ENCODE measurements at regions not wholly inside any gene's neighbourhood (a gene's known extent, or its start where the extent isn't known, plus 50 kb on each side); places are given as distances from the start of the nearest gene placed in this dataset.
"Not testable (repeated sequence)": the region's sequence is repeated elsewhere in the genome, so short reads cannot be mapped to it uniquely, and the experiment has no call there.

GRCh38 chr7:46039813-46040212 is 118.7 kb upstream of the IGFBP3 start:
- H3K4me1 Mint-ChIP-seq; H2AFZ ChIP-seq (ENCODE audit: insufficient read depth, low read depth, low read length, poor library complexity, severe bottlenecking); H3K9me3 ChIP-seq (ENCODE audit: control extremely low read depth in 1 of 3, control insufficient read depth in 2 of 3, insufficient read depth in 1 of 3, low read length in 2 of 3); DNase-seq; H4K20me1 ChIP-seq (ENCODE audit: control insufficient read depth, insufficient read depth, low read length, poor library complexity, severe bottlenecking); POLR2A ChIA-PET; H3K27ac ChIP-seq (ENCODE audit: low read length in 2 of 2); H3K27me3 Mint-ChIP-seq; H3K9me3 Mint-ChIP-seq (ENCODE audit: insufficient read depth); H3K4me1 ChIP-seq (ENCODE audit: control insufficient read depth in 2 of 2, insufficient read depth in 2 of 2, low read length in 2 of 2); H3K79me2 ChIP-seq (ENCODE audit: control insufficient read depth, insufficient read depth, low read length); H3K27ac Mint-ChIP-seq; H3K36me3 ChIP-seq (replicated peaks in 1 of 2; ENCODE audit: control extremely low read depth in 1 of 2, control insufficient read depth in 1 of 2, extremely low read depth in 1 of 2, insufficient read depth in 2 of 2, low read length in 1 of 2); H3K4me3 ChIP-seq (ENCODE audit: control extremely low read depth in 1 of 5, extremely low read depth in 1 of 5, insufficient read depth in 1 of 5, low read depth in 2 of 5, low read length in 4 of 5); H3K9ac ChIP-seq (ENCODE audit: low read length); H3K4me2 ChIP-seq (replicated peaks; ENCODE audit: low read depth, low read length, poor library complexity, severe bottlenecking); CTCF ChIA-PET; intact Hi-C loops (cut with micrococcal nuclease); H3K4me3 Mint-ChIP-seq; H3K27me3 ChIP-seq (replicated peaks in 1 of 4; ENCODE audit: control extremely low read depth in 1 of 4, control insufficient read depth in 3 of 4, insufficient read depth in 4 of 4, low read length in 3 of 4); ATAC-seq (ENCODE audit: low read depth): not testable (repeated sequence)
- WGBS (ENCODE audit: insufficient coverage), result no CpG with 5 or more reads among the region's 1 CpG

GRCh38 chr7:46035166-46035565 is 114.1 kb upstream of the IGFBP3 start:
- Histone ChIP-seq H3K4me3 (ENCODE audit: control extremely low read depth in 1 of 5, extremely low read depth in 1 of 5, insufficient read depth in 1 of 5, low read depth in 2 of 5, low read length in 4 of 5) (no peak overlapping the region), H3K27ac (ENCODE audit: low read length in 2 of 2) (no peak overlapping the region), H3K9me3 (ENCODE audit: control extremely low read depth in 1 of 3, control insufficient read depth in 2 of 3, insufficient read depth in 1 of 3, low read length in 2 of 3) (no peaks in the 10 kb centered on the region), H3K27me3 (replicated peaks in 1 of 4; ENCODE audit: control extremely low read depth in 1 of 4, control insufficient read depth in 3 of 4, insufficient read depth in 4 of 4, low read length in 3 of 4) (no peaks in the 10 kb centered on the region), H2AFZ (ENCODE audit: insufficient read depth, low read depth, low read length, poor library complexity, severe bottlenecking) (no peak overlapping the region), H3K9ac (ENCODE audit: low read length) (no peak overlapping the region), H3K4me2 (replicated peaks; ENCODE audit: low read depth, low read length, poor library complexity, severe bottlenecking) (no peak overlapping the region), H3K79me2 (ENCODE audit: control insufficient read depth, insufficient read depth, low read length) (no peaks in the 10 kb centered on the region), H4K20me1 (ENCODE audit: control insufficient read depth, insufficient read depth, low read length, poor library complexity, severe bottlenecking) (no peaks in the 10 kb centered on the region), H3K36me3 (replicated peaks in 1 of 2; ENCODE audit: control extremely low read depth in 1 of 2, control insufficient read depth in 1 of 2, extremely low read depth in 1 of 2, insufficient read depth in 2 of 2, low read length in 1 of 2) (no peaks in the 10 kb centered on the region), H3K4me1 (ENCODE audit: control insufficient read depth in 2 of 2, insufficient read depth in 2 of 2, low read length in 2 of 2) (no peaks in the 10 kb centered on the region)
- Mint-ChIP-seq H3K27ac (no peak overlapping the region), H3K4me1 (no peaks in the 10 kb centered on the region), H3K27me3 (no peaks in the 10 kb centered on the region), H3K4me3 (no peak overlapping the region), H3K9me3 (ENCODE audit: insufficient read depth) (no peaks in the 10 kb centered on the region)
- TF ChIP-seq CTCF (IDR thresholded peaks at IDR 0.05), result no peak
- no peak for TF ChIP-seq EZH2 (IDR thresholded peaks at IDR 0.05; ENCODE audit: borderline replicate concordance, insufficient read depth, low read depth, low read length, poor library complexity, severe bottlenecking)
- CTCF ChIA-PET, result no interaction called here
- ATAC-seq (ENCODE audit: low read depth) (no peak), DNase-seq (no peak)
- intact Hi-C loops (cut with micrococcal nuclease), result no loop called here
- 100% methylated on average over 1 of the region's 1 CpG for WGBS (ENCODE audit: insufficient coverage)
- POLR2A ChIA-PET, result no interaction called here
